CD4-positive, alpha-beta T cell treated with Interleukin-6 at 100 ng/mL for 8 hours (primary cell): ENCODE measurements at regions not wholly inside any gene's neighbourhood (a gene's known extent, or its start where the extent isn't known, plus 50 kb on each side); places are given as distances from the start of the nearest gene placed in this dataset.

ENCODE experiments used
- DNase-seq: peaks from one replicate; pipeline ENCODE4 v3.0.0-alpha.2; 2020; ENCODE audit warnings: mixed read lengths, low spot score

GRCh38 chr6:141313986-141314385 is 818.7 kb upstream of the GJE1 start:
- no peak for DNase-seq

- no peak for DNase-seq
These were observed 823.4 kb upstream of the GJE1 start for GRCh38 chr6:141309295-141309694.

- no peak for DNase-seq
These were observed 825.3 kb upstream of the GJE1 start for GRCh38 chr6:141307309-141307998.

- no peak for DNase-seq
These were observed 828.8 kb upstream of the GJE1 start for GRCh38 chr6:141303907-141304306.

- DNase-seq: no peak
These were observed 830.9 kb upstream of the GJE1 start for GRCh38 chr6:141301779-141302178.

DNA sequence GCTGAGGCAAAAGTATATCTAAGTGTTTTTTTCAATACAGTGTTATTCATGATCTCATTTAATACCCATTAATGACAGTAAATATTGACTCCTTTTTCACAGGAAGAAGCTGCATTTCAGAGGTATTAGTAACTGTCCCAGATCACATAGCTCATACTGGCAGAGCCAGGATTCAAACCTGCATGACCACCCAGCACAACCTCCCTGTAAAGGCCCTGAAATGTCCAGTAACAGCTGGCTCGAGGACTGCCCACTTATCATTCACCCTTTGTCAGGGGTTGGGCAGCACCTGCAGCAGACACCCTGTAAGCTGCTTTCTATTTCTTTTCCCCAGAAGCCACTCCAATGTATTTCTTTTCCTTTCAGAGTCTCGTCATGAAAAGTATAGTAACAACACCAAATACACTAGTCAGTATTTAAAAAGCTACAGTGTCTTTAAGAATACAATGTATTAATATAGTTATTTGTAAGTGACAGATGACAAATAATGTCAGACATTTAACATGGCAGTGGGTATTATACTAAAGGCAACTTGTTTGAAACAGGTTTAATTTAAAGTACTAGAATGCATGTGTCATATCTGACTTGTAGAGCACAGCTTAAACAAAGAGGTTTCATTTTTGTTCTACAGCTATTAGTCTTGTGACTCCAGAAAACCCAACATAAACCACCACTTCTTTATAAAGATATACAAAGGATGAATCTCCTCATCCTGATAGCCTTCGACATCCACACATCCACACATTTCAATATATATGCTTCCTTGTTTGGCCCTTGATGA is 841.6 kb upstream of the GJE1 start:
- no peak for DNase-seq

DNA sequence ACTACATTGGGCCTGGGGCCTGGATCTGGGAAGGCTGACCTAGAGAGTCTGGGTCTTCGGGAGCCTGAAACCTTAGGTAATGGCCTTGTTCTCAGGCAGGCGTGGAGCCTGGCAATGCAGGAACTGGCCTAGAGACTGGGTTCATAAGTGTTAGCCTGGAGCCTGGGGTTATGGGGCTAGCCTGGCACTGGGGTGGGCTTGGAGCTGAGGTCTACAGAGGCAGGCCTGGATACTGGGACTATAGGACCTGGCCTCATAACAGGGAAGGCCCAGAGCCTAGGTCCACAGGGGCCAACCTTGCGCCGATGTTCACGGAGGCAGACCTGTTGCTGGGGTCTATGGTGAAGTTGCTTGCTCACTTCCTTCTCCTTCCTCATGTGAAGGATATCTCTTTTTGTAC is 843.8 kb upstream of the GJE1 start:
- DNase-seq: no peak

- DNase-seq: no peak
These were observed 850.5 kb upstream of the GJE1 start for GRCh38 chr6:141282263-141282662.

DNA sequence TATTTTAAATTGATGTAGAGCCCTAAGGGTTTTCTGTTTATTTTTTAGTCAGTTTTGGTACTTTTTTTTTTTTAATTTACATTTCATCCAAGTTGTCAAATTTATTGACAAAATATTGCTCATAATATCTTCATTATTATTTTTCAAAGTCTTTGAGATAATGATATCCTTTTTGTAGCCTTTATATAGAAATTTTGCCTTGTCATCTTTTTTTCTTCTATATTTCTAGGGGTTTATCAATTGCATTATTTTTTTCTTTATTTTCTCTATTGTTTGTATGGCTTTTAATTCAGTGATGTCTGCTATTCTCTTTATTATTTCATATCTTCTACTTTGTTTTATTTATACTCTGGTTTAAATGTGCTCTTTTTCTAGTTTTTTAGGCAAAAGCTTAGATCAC is 863.0 kb upstream of the GJE1 start:
- no peak for DNase-seq

- no peak for DNase-seq
These were observed 865.3 kb upstream of the GJE1 start for GRCh38 chr6:141267420-141267819.

- DNase-seq: no peak
These were observed 866.7 kb upstream of the GJE1 start for GRCh38 chr6:141265756-141266623.

- no peak for DNase-seq
These were observed 868.6 kb upstream of the GJE1 start for GRCh38 chr6:141264101-141264500.

- no peak for DNase-seq
These were observed 871.1 kb upstream of the GJE1 start for GRCh38 chr6:141261672-141262060.

GRCh38 chr6:141261016-141261671 is 871.6 kb upstream of the GJE1 start:
- no peak for DNase-seq

GRCh38 chr6:141260627-141261015 is 872.1 kb upstream of the GJE1 start:
- DNase-seq: no peak

GRCh38 chr6:141259807-141260206 is 872.9 kb upstream of the GJE1 start:
- no peak for DNase-seq

DNA sequence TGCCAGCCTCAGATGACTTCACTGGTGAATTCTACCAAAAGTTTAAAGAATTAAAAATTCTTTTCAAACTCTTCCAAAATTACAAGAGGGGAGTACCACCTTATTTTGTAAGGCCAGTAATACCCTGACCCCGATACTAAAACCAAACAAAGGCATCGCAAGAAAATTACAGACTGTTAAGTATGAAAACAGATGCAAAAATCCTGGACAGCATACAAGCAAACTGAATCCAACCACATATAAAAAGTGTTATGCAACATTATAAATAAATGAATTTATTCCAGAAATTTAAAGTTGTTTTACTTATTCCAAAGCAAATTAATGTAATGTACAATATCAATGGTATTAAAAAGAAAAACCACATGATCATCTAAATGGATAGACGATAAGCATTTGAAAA is 873.6 kb upstream of the GJE1 start:
- no peak for DNase-seq

- no peak for DNase-seq
These were observed 874.2 kb upstream of the GJE1 start for GRCh38 chr6:141258516-141258915.

DNA sequence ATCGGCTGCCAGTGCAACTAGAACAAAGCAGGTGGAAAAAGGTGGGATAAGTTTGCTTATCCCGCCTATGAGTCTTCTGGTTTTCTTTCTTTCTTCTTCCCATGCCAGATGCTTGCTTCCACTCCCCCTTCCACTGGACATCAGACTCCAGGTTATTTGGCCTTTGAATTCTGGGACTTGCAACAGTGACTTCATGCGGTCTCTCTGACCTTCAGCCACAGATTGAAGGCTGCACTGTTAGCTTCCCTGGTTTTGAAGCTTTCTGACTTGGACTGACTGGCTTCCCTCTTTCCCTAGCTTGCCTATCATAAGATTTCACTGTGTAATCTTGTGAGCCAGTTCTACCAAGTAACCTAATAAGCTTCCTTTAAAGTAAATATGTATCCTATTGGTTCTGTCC is 878.4 kb upstream of the GJE1 start:
- DNase-seq: no peak

DNA sequence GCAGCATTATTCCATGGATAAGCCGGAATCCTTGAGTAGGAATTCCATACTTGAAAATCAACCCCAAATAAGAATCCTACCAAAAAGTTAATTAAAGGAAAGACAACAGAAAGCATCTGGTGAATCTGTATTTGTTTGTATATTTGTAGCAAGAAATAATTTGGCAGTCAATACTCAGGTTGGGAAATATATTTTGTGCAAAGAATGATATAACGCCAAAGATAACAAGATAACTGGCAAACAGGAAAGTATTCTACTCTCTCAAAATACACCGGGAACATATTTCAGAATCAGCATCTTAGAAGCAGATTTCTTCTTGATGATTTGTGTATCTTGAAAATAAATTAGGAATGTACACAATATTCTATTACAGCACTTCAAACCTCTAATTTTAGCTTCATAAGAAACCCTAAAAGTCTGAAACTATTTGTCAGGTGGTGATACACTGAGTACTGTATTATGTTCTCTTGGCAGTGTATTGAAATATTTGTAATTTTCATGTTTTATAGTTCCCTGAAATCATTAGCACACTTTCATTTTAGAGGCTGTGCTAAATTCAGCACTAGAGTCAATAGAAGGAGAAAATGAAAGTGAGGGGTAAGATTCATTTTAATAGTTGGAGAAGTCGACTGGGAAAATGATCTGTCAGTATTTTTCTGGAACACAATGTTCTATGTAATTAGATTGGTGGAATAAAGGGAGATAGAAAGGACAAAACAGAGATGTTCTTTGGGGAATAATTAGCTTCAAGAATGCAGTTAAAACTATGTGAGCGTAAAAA is 879.7 kb upstream of the GJE1 start:
- DNase-seq: no peak

DNA sequence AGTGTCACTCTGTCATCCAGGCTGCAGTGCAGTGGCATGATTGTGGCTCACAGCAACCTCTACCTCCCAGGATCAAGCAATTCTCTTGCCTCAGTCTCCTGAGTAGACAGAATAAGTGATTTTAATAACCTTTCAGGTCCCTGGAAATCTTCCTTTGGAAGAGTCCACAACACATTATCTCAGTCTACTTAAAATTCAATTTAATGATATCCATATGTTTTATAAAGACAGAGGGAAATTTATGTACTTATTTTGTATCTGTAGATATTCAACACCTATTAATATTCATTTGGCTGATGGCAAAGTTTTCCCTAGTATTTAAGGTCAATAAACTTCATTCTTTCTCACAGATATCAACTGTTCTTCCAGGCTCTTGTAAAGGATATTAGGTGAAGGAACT is 881.4 kb upstream of the GJE1 start:
- DNase-seq: no peak
